ENCODE measurements at regions not wholly inside any gene's neighbourhood (a gene's known extent, or its start where the extent isn't known, plus 50 kb on each side); places are given as distances from the start of the nearest gene placed in this dataset.

DNA sequence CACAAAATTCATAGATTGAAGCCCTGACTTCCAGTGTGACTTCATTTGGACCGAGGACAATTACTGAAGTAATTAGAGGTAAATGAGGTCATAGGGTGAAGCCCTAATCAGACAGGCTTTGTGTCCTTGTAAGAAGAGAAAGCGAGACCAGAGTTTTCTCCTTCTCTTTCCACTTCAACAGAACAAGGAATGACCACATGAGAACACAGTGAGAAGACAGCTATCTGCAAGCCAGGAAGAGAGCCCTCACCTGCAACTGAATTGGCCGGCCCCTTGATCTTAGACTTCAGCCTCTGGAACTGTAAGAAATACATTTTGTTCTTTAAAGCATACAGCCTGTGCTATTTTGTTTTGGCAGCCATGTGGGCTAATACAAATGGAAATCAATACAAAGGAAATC, 67.1 kb upstream of the PRKG2 start:
- Mint-ChIP-seq H3K27ac (no peak overlapping the region), H3K27me3 (peaks cover 5 to 8% of the 10 kb centered on the region in 2 donors), H3K4me1 (no peaks in the 10 kb centered on the region), H3K9me3 (no peaks in the 10 kb centered on the region), H3K36me3 (no peaks in the 10 kb centered on the region), H3K4me3 (no peak overlapping the region)
- DNase-seq (no peak), ATAC-seq (replicated peaks) (no peak)

DNA sequence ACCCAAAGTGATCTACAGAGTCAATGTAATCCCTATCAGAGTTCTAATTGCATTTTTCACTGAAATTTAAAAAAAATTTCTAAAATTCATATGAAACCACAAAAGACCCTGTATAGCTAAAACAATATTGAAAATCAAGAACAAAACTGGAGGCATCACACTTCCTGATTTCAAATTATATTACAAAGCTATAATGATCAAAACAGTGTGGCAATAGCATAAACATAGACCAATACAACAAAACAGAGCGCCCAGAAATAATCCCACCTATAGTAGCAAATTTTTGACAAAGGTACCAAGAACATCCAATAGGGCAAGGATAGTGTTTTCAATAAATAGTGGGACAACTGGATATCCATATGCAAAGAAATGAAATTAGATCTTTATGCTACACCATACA, 59.4 kb upstream of the PRKG2 start:
- peaks cover 5 to 15% of the 10 kb centered on the region in 2 donors for H3K9me3 Mint-ChIP-seq
- H3K27me3 Mint-ChIP-seq, result peaks cover 4 to 9% of the 10 kb centered on the region in 2 donors
- ATAC-seq (replicated peaks) (no peak), DNase-seq (no peak)
- H3K4me1 Mint-ChIP-seq, result no peaks in the 10 kb centered on the region
- no peak overlapping the region for H3K27ac Mint-ChIP-seq
- no peaks in the 10 kb centered on the region for H3K36me3 Mint-ChIP-seq
- H3K4me3 Mint-ChIP-seq, result no peak overlapping the region

DNA sequence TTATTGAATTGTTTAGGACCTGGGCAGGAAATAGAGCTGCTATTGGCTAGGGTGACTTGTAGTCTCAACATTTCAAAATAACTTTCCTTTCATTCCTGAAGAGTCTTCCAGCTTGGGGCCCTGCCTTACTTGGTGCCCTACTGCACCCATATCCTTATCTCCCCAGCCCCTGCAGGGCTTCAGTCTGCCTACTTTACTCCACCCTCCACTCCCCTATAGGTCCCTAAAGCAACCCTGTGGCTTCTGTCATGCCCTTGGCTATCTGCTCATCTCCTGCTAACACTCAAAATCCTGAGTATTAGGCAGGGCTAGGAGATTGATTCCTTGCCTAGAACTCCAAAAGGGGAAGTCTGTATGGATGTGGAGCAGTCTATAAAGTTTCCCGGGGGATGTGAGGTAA, 57.6 kb upstream of the PRKG2 start:
- ATAC-seq (replicated peaks) (no peak), DNase-seq (no peak)
- Mint-ChIP-seq H3K27me3 (peaks cover 5 to 7% of the 10 kb centered on the region in 2 donors), H3K4me1 (no peaks in the 10 kb centered on the region), H3K9me3 (peaks cover 8 to 17% of the 10 kb centered on the region in 2 donors), H3K27ac (no peak overlapping the region), H3K4me3 (no peak overlapping the region), H3K36me3 (no peaks in the 10 kb centered on the region)
